HG02623 (cell line): ENCODE measurements at regions not wholly inside any gene's neighbourhood (a gene's known extent, or its start where the extent isn't known, plus 50 kb on each side); places are given as distances from the start of the nearest gene placed in this dataset.
A peak's percentile ranks its signal among the peaks of the same experiment; 100 is the strongest.
"Not testable (repeated sequence)": the region's sequence is repeated elsewhere in the genome, so short reads cannot be mapped to it uniquely, and the experiment has no call there.

Experiments used
- ATAC-seq: cut with Tn5 transposase; IDR thresholded peaks from one replicate; pipeline ENCODE4 v1.9.1; 2021; ENCODE audit warnings: moderate library complexity; ENCODE audit not compliant: unreplicated experiment

GRCh38 chrX:44675362-44676024, 132.8 kb upstream of the FUNDC1 start:
- ATAC-seq, result no peak

GRCh38 chrX:44674906-44675305, 132.2 kb upstream of the FUNDC1 start:
- no peak for ATAC-seq

- ATAC-seq, result no peak
Observed at GRCh38 chrX:44669626-44670025, 127.0 kb upstream of the FUNDC1 start.

GRCh38 chrX:44667771-44668170, 125.1 kb upstream of the FUNDC1 start:
- no peak for ATAC-seq

GRCh38 chrX:44657718-44658246, 115.1 kb upstream of the FUNDC1 start:
- not testable (repeated sequence) for ATAC-seq

GRCh38 chrX:44651358-44651757, 108.7 kb upstream of the FUNDC1 start:
- ATAC-seq, result no peak

GRCh38 chrX:44643723-44644122, 101.1 kb upstream of the FUNDC1 start:
- no peak for ATAC-seq

GRCh38 chrX:44637282-44637681, 94.6 kb upstream of the FUNDC1 start:
- ATAC-seq, result no peak

GRCh38 chrX:44621078-44621477, 78.4 kb upstream of the FUNDC1 start:
- no peak for ATAC-seq

GRCh38 chrX:44619039-44619438, 76.4 kb upstream of the FUNDC1 start:
- ATAC-seq, result no peak

- ATAC-seq, result peak; percentile 92
Observed at GRCh38 chrX:44596277-44596676, 53.6 kb upstream of the FUNDC1 start.
